EL (cell line): ENCODE measurements at regions not wholly inside any gene's neighbourhood (a gene's known extent, or its start where the extent isn't known, plus 50 kb on each side); places are given as distances from the start of the nearest gene placed in this dataset.
A peak's percentile ranks its signal among the peaks of the same experiment; 100 is the strongest.
"Not testable (repeated sequence)": the region's sequence is repeated elsewhere in the genome, so short reads cannot be mapped to it uniquely, and the experiment has no call there.

ENCODE experiments used
- DNase-seq: peaks from one replicate; pipeline ENCODE4 v3.0.0-alpha.2; 2016

DNA sequence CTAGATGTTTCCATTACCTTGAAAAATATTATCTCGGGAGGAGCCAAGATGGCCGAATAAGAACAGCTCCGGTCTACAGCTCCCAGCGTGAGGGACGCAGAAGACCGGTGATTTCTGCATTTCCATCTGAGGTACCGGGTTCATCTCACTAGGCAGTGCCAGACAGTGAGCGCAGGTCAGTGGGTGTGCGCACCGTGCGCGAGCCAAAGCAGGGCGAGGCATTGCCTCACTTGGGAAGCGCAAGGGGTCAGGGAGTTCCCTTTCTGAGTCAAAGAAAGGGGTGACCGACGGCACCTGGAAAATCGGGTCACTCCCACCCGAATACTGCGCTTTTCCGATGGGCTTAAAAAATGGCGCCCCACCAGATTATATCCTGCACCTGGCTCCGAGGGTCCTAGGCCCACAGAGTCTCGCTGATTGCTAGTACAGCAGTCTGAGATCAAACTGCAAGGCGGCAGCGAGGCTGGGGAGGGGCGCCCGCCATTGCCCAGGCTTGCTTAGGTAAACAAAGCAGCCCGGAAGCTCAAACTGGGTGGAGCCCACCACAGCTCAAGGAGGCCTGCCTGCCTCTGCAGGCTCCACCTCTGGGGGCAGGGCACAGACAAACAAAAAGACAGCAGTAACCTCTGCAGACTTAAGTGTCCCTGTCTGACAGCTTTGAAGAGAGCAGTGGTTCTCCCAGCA lies 367.8 kb downstream of the NR2F1-AS1 start:
- not testable (repeated sequence) for DNase-seq

DNA sequence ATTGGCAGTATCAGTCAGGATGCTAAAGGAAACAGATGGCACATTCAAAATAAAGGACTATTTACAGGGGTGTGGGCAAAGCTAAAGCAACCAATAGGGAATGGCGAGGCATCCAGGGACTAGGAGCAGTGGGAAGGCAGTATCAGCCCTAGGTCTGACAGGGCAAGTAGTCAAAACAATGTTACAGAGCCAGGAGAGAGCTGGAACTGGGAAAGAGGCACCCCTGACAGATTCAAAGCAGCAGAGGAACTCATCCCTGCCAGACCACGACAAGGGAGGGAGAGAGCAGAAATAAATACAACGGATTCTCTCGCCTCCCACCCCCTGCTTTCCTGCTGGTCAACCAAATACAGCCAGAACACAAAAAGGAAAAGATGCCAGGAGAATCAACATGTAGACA lies 371.5 kb downstream of the NR2F1-AS1 start:
- DNase-seq, result no peak

DNA sequence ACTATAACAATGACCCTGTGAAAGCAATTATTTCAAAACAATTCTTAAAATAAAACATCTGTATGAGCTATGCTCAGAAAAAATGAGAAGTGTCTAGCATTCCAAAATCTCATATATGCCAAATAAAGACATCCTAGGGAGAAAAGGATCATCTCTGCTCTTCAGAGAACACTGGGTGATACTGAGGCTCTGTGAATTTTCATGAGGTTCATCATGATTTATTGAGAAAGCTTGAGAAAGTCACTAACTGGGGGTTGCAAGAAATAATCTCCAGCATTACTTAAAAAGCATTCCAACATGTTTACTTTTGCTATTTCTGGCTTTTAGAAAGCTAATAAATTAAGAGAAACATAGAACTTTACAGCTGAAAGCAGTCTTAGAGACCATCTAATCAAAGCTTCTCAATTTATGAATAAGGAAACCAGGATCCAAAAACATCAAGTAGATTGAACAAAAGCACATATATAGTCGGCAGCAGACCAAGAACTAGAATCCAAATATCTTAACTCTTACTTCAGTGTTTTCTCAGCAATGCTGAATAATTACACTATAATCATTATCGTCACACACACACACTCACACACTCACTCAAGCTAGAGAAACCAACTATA lies 372.8 kb downstream of the NR2F1-AS1 start:
- no peak for DNase-seq

DNA sequence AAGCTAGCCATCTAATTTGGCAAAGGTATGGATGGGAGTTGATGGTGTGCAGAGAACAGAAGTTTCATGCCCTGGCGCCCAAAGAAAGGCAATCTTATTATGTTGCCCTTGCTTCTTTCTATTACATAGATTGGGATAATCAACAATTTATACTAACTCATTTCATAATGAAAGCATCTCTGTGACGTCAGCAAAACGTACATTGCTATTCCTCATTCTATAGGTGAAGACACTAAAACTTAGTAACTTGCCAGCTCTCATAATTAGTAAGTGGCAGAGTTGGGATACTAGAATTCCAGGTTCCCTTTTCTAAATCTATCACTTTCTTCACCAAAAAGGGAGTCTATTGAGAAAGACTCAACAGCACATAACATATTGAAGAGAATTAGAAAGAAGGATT lies 374.8 kb downstream of the NR2F1-AS1 start:
- no peak for DNase-seq

DNA sequence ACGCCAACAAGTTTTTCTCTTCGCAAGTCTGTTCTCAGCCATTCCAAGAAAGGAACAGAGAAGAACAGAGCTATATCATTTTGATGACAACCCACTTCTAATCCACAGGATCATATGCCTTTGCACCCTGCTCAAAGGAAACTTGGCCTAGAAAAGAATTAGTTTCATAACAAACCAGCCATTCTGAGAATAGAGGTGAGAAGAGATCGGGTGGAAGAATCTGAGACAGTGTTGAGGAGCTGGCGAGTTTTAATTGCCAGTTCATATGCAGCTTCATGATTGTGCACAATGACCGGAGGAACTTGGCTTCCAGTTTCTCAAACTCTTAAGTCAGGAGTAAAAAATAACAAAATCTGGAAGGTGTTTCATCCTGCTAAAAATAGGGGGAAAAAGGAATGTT lies 380.0 kb downstream of the NR2F1-AS1 start:
- DNase-seq, result no peak

DNA sequence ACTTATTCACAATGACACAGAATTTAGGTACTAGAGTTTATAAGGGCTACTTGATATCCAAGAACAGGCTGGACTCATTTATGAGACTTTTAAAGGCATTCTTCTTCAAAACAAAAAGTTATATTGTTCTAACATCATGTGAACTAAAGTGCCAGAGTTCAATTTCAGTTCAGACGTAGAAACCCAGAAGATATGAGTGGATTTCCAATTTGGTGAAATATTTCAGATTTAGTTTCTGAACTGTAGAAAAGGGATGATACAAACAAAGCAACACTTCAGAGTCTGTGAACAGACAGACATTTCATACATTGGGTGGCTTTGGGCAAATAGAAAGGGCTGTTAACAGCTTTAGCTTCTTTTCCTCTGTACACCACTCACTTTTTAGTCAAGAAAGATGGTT lies 384.0 kb downstream of the NR2F1-AS1 start:
- DNase-seq, result no peak

DNA sequence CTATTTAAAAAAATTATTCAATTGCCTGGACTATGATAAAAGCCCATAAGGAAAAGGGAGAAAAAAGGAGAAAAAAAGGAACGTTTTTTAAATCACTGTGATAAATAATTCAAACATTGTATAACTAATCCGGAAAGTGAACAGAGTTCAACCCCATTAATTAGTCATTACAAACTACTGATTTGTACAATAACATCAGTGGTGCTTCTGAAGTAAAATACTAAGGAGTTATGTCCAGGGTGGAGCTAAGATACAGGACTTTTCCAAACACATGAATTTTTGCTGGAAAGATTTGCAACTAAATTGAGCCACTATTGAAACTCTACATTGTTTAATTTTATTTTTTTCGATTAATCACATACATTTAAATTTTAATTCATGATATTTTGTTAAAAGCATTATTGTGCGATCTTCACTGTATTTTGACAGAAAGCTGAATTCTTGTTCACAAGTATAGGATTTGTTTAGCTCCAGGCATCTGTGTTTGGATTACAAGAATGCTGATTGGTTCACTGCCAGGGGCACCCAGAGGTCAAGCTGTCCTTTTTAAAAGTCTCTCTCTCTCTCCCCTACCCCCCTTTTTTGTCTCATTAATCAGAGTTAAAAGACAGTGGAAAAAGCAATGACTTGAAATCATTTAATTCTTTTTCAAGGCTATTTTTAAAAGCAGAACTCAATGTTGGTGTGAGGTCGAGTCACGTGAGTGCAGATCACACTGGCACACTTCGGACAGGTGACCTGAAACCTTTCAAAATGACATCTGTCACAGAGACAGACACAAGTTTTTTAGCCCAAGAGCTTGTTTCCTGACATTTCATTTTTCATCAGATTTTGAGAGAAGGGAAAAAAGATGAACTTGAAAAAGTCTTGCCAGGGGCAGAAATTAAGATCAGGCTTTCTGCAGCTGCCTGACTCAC lies 387.3 kb downstream of the NR2F1-AS1 start:
- DNase-seq, result peak; percentile 44

DNA sequence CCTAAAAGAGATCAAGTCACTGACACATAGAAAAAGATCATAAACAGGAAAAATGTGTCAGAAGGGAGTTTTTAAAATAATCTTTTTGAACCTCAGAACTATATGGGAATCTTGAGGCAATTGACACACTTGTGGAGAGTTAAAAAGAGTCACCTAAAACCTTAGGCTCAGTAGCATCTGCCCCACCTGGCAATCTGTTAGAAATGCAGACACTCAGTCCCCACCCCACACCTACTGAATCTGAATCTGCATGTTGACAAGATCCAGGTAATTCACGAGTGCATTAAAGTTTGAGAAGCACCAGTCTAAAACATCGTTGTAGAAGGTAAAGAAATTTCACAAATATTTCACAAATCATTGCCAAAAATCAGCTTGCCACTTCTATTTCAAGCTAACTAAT lies 388.3 kb downstream of the NR2F1-AS1 start:
- no peak for DNase-seq

DNA sequence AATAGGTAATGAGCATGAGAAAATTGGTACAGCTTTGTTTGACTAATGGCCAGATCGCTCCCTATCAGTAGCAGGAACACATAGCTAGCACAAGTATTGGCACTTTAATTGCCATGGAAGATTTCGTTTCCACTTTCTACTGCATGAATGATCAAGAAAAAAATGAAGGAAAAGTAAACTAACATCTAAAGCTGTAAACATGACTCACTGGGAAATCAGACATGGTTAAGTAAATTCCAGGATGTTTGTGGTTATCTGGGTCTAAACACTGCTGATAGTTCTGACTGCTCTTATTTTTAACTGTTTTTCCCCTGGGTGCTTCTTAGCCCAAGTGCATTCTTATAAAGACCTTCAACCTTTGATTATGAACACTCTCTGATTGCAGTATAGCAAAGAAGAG lies 388.9 kb downstream of the NR2F1-AS1 start:
- peak; percentile 94 for DNase-seq

DNA sequence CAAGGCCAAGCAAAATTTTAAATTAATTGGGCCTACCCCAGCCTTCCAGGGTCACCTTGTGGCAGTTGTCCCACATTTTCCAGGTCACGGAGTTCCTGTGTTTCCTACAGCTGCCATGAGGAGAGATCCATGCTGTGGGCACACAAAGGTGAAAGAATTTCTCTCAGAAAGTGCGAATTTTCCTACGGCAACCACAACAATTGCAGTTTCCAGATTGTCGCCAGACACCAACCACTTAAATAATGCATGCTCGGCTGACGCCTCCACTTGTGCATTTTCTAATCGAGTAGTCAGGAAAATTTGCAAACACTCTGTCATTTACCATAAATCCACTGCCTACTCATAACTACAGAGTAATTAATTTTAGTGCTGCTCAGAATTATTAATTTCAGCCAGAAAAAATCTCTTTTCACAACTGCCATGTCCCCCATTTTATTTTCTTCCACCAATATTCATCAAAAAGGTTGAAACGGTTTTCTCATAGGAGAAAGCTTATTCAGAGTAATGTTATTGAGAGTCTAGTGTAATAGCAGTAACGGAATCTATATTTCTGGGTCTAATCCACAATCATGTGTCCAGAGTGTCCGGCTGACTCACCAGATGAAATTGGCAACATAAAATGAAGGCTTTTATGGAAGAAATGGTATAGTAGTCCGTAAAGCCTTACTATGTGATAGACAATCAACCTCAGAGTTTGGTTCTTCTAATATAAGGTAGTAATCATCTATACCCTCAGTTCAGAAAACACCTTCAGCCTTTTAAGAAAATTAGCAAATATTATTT lies 389.8 kb downstream of the NR2F1-AS1 start:
- no peak for DNase-seq

DNA sequence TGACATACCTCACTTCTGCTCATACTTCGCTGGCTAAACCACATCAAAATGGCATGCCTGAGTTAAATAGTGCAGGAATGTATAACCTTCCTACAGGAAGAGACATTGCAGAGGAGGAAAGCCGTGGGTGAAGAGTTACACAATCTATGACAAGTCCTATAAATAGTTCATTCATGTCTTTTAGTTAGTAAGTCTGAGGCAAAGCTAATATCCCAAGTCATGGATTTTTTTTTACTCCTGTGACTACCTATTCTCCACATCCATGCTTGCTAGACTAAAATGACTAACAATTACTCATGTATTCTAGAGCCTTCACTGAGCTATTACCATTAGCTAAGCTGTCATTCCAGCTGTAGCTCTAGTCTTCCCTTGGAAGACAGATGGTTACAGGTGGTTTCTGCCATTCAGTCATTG lies 391.3 kb downstream of the NR2F1-AS1 start:
- peak; percentile 93 for DNase-seq

DNA sequence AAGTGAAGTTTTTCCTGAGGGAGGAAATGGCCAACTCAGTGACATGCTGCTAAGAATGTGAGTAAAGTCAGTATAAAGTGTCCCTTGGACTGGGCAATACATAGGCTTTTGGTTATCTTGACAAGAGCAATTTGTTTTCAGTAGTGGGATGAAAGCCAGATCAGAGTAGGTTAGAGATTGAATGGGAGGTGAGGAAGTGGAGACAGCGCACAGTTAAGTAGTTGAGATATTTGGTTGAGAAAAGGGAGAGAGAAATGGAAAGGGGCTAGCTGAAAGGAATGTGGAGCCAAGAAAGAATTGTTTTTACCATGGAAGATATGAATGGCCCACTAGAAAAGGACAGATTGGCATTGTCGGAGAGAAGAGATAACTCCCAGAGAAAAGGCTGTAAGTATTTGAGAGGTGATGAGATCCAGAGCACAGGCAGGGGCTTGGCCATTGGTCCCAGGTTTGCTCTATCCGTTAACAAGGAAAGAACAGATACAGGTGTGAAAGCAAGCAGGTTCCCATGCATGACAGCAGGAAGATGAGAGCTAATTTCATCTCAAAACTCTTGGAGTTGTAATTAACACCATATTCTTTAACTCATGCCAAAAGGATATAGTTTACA lies 392.0 kb downstream of the NR2F1-AS1 start:
- no peak for DNase-seq

DNA sequence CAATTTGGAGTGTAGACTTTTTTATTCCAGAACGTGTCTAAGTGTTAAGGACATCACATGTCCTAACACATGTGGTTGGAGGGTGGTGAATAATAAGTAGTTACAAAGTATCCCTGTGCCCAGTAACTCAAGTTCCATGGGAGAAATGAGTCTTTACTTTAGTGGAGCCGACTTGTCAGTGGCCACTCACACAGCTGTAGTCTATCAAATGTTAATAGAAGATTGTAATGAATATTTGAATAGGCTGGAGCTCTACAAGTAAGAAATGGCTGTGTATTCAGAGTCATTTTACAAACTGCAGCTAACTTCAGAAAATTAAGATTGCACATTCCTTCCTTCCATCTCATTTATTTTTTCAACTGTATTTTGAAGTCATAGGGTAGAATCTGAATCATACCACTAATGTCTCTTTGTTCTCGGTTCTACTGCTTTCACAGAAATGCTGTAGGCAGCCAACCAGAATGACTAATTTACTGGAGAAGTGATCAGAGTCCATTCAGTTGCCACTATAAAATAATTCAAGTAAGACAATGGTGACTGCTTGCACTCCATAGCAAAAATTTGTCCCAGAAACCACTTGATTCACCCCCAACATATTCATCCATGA lies 394.8 kb downstream of the NR2F1-AS1 start:
- peak; percentile 69 for DNase-seq

DNA sequence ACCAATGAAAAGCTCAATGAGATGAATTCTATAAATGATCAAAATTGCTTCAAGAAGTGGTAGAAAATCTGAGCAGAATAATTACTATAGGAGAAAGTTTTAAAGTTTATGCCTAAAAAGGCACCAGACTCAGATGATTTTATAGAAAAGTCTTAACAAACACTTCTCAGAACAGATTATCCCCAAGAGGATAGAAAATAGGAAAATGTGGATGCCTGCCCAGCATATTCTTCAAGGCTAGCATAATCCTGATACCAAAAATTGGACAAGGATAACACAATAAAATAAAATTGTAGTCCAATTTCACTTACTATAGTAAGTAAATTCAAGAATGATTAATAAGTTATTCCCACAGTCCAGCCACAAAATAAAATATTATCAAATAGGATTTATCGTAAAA lies 397.0 kb downstream of the NR2F1-AS1 start:
- no peak for DNase-seq

DNA sequence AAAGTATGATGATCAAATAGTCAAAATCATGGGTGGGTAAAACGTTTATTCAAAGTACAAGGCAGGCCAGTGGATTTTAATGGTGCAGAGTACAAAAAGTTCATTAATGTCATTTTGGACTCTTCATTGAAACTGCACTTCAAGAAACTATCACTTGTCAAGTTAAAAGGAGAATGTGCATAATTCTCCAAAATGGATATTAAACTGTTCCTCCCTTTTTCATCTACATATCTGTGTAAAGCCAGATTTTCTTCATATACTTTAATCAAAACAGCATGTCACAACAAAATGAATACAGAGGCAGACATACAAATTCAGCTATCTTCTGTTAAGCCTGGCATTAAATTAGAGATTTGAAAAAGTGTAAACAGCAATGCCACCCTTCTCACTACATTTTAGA lies 401.6 kb downstream of the NR2F1-AS1 start:
- DNase-seq, result no peak

DNA sequence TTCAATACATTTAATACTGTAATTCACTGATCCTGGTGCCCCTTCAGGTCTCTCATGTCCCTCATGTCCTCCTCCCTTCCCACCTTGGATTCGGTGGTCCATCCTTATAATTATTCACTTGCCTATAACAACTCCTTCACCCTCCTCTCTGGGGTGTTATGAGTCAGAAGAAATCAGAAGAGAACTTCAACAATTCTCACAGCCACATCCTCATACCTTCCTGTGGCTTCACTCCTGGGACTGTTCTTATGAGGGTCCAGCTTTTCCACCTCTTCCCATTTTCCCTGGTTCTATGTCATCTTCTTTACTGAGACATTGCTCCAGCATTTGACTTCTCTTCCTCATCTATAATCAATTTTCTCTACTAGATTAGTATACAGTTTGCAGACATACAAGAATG lies 406.1 kb downstream of the NR2F1-AS1 start:
- no peak for DNase-seq

DNA sequence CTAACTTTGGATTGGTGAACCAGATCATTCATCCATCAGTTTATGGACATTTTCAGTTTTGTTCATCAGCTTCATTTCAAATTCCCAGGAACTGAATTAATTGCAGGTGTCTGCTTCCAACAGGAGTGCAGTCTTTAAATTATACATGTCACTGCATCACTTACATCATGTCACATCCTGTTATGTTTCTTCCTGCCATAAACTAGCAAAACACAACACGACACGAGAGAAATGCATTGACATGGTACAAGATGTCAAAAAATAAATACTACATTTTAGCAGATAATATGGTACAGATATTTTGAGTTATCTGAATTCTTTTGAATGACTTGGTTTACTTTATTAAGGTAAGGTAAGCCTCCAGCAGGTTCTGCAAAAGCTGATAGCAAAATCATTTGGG lies 415.5 kb downstream of the NR2F1-AS1 start:
- no peak for DNase-seq

DNA sequence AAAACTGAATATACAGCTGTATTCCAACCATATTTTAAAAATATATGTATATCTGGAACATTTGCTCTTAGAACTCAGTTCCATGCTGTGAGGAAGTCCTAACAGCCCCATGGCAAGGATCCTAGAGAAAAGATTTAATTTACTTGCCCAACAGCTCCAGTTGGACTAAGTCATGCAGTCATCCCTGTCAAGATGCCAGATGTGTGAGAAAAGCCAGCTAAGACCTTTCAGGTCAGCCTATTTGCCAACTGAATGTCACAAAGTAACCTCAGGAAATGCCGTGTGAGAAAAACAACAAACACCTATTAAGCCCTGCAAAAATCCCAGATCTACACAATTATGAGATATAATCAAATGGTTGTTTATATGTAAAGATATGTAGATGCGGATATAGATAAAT lies 416.3 kb downstream of the NR2F1-AS1 start:
- peak; percentile 85 for DNase-seq

DNA sequence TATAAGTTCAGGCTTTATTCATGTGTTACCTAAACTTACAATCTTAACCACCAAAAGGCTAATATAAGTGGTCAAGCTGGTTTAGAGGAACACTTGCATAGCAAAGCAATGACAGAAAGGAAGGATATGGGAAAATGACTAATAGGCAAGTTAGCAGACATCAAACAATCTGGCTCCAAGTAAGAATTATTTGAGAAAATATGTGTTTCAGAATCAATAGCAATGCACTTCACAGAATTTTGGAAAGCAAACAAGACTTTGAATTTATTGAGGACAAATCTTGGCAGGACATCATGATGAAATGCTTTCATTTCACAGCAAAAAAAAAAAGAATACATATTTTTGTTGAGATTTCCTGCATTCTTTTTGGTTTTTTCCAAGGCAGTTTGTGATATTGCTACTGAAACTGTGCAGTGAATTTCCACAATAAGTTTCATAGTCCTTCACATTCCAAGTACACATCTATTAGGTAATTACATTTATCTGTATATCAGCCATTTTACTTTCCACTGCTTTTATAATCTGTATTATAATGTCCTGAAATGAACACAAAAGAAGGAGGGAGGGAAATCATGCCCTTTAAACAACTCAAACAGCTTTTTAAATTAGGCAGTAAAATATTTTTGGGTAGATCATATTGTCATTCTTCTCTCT lies 417.9 kb downstream of the NR2F1-AS1 start:
- peak; percentile 89 for DNase-seq

DNA sequence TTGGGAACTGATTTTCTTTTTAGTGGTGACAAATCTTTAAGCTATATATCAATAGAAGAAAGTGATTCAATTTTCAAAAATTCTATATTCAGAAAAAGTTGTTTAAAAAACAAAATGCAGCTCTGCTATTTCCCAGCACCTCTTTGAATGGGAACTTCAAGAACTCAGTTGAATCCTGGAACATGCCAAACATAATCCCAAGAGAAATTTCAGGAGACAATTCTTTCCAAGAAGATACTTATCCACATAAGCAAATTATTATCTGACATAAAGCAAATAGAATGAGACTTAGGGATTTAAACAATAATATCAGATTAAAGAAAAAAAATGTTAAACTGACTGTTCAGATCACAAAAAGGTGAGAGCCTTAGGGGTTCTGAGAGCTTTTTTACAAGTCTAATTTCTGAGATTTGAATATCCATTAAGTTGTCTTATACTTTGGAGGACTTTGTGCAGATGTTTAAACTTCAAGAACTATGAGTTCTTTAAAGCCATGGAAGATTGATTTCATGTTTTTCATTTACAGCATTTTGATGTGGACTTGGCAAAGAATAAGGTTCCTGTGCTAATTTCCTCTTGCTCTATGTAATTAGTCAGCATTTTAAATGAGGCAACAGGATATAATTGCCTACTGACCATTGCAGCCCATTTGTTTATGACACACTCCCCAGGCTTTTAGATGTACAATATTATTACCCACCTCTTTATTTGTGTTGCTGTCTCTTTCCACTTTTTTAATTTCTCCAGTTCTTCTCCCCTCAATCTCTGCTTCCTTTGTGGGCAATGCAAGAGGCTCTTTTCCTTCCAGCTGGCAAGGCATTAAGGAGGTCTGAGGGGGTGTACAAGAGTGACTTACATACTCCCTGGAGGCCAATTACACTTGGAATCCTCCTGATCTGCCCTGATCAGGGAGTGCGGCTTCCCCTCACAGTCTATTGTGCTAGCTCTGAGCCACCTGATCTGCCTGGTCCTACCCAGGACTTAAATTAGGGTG lies 419.1 kb downstream of the NR2F1-AS1 start:
- peak; percentile 56 for DNase-seq
